GM21723 (cell line): ENCODE measurements at regions not wholly inside any gene's neighbourhood (a gene's known extent, or its start where the extent isn't known, plus 50 kb on each side); places are given as distances from the start of the nearest gene placed in this dataset.
"Not testable (repeated sequence)": the region's sequence is repeated elsewhere in the genome, so short reads cannot be mapped to it uniquely, and the experiment has no call there.

ENCODE experiments used
- ATAC-seq: cut with Tn5 transposase; IDR thresholded peaks from one replicate; pipeline ENCODE4 v1.9.1; 2021; ENCODE audit warnings: mild to moderate bottlenecking, moderate library complexity; ENCODE audit not compliant: unreplicated experiment

- no peak for ATAC-seq
Observed at GRCh38 chr3:59508273-59508672, 458.4 kb upstream of the CFAP20DC start.

GRCh38 chr3:59506191-59506590 is 456.4 kb upstream of the CFAP20DC start:
- no peak for ATAC-seq

- ATAC-seq: no peak
Observed at GRCh38 chr3:59503441-59503840, 453.6 kb upstream of the CFAP20DC start.

- no peak for ATAC-seq
Observed at GRCh38 chr3:59502806-59503205, 453.0 kb upstream of the CFAP20DC start.

GRCh38 chr3:59499954-59500353 is 450.1 kb upstream of the CFAP20DC start:
- ATAC-seq: no peak

GRCh38 chr3:59499000-59499399 is 449.2 kb upstream of the CFAP20DC start:
- no peak for ATAC-seq

GRCh38 chr3:59496250-59496649 is 446.4 kb upstream of the CFAP20DC start:
- no peak for ATAC-seq

- not testable (repeated sequence) for ATAC-seq
Observed at GRCh38 chr3:59494969-59495368, 445.1 kb upstream of the CFAP20DC start.

- no peak for ATAC-seq
Observed at GRCh38 chr3:59486520-59486919, 436.7 kb upstream of the CFAP20DC start.

- ATAC-seq: no peak
Observed at GRCh38 chr3:59483191-59483590, 433.4 kb upstream of the CFAP20DC start.

- ATAC-seq: no peak
Observed at GRCh38 chr3:59482684-59483083, 432.9 kb upstream of the CFAP20DC start.

- no peak for ATAC-seq
Observed at GRCh38 chr3:59481776-59482400, 432.1 kb upstream of the CFAP20DC start.

- ATAC-seq: peak; percentile 82
Observed at GRCh38 chr3:59480486-59480995, 430.7 kb upstream of the CFAP20DC start.

GRCh38 chr3:59473636-59474035 is 423.8 kb upstream of the CFAP20DC start:
- ATAC-seq: peak; percentile 85

GRCh38 chr3:59472541-59472940 is 422.7 kb upstream of the CFAP20DC start:
- ATAC-seq: no peak

GRCh38 chr3:59469948-59470723 is 420.3 kb upstream of the CFAP20DC start:
- ATAC-seq: no peak

GRCh38 chr3:59467476-59467875 is 417.7 kb upstream of the CFAP20DC start:
- ATAC-seq: no peak

- ATAC-seq: no peak
Observed at GRCh38 chr3:59464187-59464586, 414.4 kb upstream of the CFAP20DC start.

- no peak for ATAC-seq
Observed at GRCh38 chr3:59463253-59463652, 413.4 kb upstream of the CFAP20DC start.

GRCh38 chr3:59460068-59460467 is 410.2 kb upstream of the CFAP20DC start:
- ATAC-seq: no peak

- ATAC-seq: peak; percentile 96
Observed at GRCh38 chr3:59456852-59457485, 407.1 kb upstream of the CFAP20DC start.
